GM21515 (cell line): ENCODE measurements at regions not wholly inside any gene's neighbourhood (a gene's known extent, or its start where the extent isn't known, plus 50 kb on each side); places are given as distances from the start of the nearest gene placed in this dataset.

Source experiments
- ATAC-seq: cut with Tn5 transposase; IDR thresholded peaks from one replicate; pipeline ENCODE4 v1.9.1; 2021; ENCODE audit not compliant: unreplicated experiment

- ATAC-seq: no peak
Observed at GRCh38 chr1:56418151-56418631, 161.2 kb downstream of the PLPP3 start.

GRCh38 chr1:56417646-56418045, 161.7 kb downstream of the PLPP3 start:
- no peak for ATAC-seq

GRCh38 chr1:56416495-56416894, 162.9 kb downstream of the PLPP3 start:
- ATAC-seq: no peak

- no peak for ATAC-seq
Observed at GRCh38 chr1:56415720-56416119, 163.6 kb downstream of the PLPP3 start.

- ATAC-seq: no peak
Observed at GRCh38 chr1:56415258-56415657, 164.1 kb downstream of the PLPP3 start.

GRCh38 chr1:56414728-56415224, 164.6 kb downstream of the PLPP3 start:
- ATAC-seq: no peak

- no peak for ATAC-seq
Observed at GRCh38 chr1:56413671-56414199, 165.6 kb downstream of the PLPP3 start.

- ATAC-seq: no peak
Observed at GRCh38 chr1:56411484-56412180, 167.7 kb downstream of the PLPP3 start.

- ATAC-seq: no peak
Observed at GRCh38 chr1:56411021-56411420, 168.3 kb downstream of the PLPP3 start.

GRCh38 chr1:56410405-56410804, 169.0 kb downstream of the PLPP3 start:
- ATAC-seq: no peak

- ATAC-seq: no peak
Observed at GRCh38 chr1:56409112-56409691, 170.2 kb downstream of the PLPP3 start.

GRCh38 chr1:56406821-56407220, 172.5 kb downstream of the PLPP3 start:
- ATAC-seq: no peak

- ATAC-seq: no peak
Observed at GRCh38 chr1:56404561-56405030, 174.8 kb downstream of the PLPP3 start.

- ATAC-seq: no peak
Observed at GRCh38 chr1:56404066-56404465, 175.3 kb downstream of the PLPP3 start.

- no peak for ATAC-seq
Observed at GRCh38 chr1:56403321-56403720, 176.0 kb downstream of the PLPP3 start.

GRCh38 chr1:56401191-56401590, 178.2 kb downstream of the PLPP3 start:
- ATAC-seq: no peak

GRCh38 chr1:56400526-56400925, 178.8 kb downstream of the PLPP3 start:
- no peak for ATAC-seq

- ATAC-seq: no peak
Observed at GRCh38 chr1:56399795-56400194, 179.6 kb downstream of the PLPP3 start.

- ATAC-seq: no peak
Observed at GRCh38 chr1:56399326-56399725, 180.0 kb downstream of the PLPP3 start.

- no peak for ATAC-seq
Observed at GRCh38 chr1:56397811-56398231, 181.5 kb downstream of the PLPP3 start.

- no peak for ATAC-seq
Observed at GRCh38 chr1:56397409-56397808, 182.0 kb downstream of the PLPP3 start.

- no peak for ATAC-seq
Observed at GRCh38 chr1:56396581-56396980, 182.8 kb downstream of the PLPP3 start.
